Loucy (cell line): ENCODE measurements at regions not wholly inside any gene's neighbourhood (a gene's known extent, or its start where the extent isn't known, plus 50 kb on each side); places are given as distances from the start of the nearest gene placed in this dataset.

Experiments
- H2AFZ ChIP-seq: fragments of 200-600 bp; sonication (generic); 2 replicates; pipeline ENCODE4 v1.6.0; 2016; ENCODE audit warnings: antibody characterized with exemption, mild to moderate bottlenecking, low read length, moderate library complexity
- H3F3A ChIP-seq: fragments of 200-600 bp; 2 replicates; pipeline ENCODE4 v1.6.0; 2016; ENCODE audit warnings: antibody characterized with exemption, low read depth, mild to moderate bottlenecking
- H3K27me3 ChIP-seq: fragments of 200-600 bp; sonication (generic); 2 replicates; pipeline ENCODE4 v1.6.1; 2014; ENCODE audit warnings: low read length, mild to moderate bottlenecking; ENCODE audit not compliant: insufficient read depth, poor library complexity, severe bottlenecking
- H3K36me3 ChIP-seq: fragments of 200-600 bp; sonication (generic); 2 replicates; pipeline ENCODE4 v1.6.1; 2016; ENCODE audit warnings: low read length; ENCODE audit not compliant: insufficient read depth
- H3K4me1 ChIP-seq: fragments of 200-600 bp; sonication (generic); 2 replicates; pipeline ENCODE4 v1.5.1; 2014; ENCODE audit warnings: low read length, mild to moderate bottlenecking; ENCODE audit not compliant: insufficient read depth, poor library complexity, severe bottlenecking
- H3K4me2 ChIP-seq: fragments of 200-600 bp; sonication (generic); 2 replicates; pipeline ENCODE4 v1.6.0; 2014; ENCODE audit warnings: antibody characterized with exemption, low read length, low read depth, mild to moderate bottlenecking; ENCODE audit not compliant: poor library complexity, severe bottlenecking
- H3K4me3 ChIP-seq: fragments of 200-600 bp; sonication (generic); 2 replicates; pipeline ENCODE4 v1.5.1; 2014; ENCODE audit warnings: low read length, mild to moderate bottlenecking, mixed read lengths; ENCODE audit not compliant: poor library complexity, severe bottlenecking
- H3K79me2 ChIP-seq: fragments of 200-600 bp; sonication (generic); 2 replicates; pipeline ENCODE4 v1.6.1; 2014; ENCODE audit warnings: low read length; ENCODE audit not compliant: insufficient read depth
- H3K9ac ChIP-seq: fragments of 200-600 bp; sonication (generic); 2 replicates; pipeline ENCODE4 v1.6.0; 2014; ENCODE audit warnings: mild to moderate bottlenecking, low read depth, low read length, moderate library complexity; ENCODE audit not compliant: poor library complexity, severe bottlenecking
- H3K9me2 ChIP-seq: fragments of 200-600 bp; sonication (generic); replicated peaks from 2 replicates; pipeline ENCODE4 v1.6.1; 2016; ENCODE audit warnings: low read depth, low read length, mixed read lengths
- H3K9me3 ChIP-seq: fragments of 200-600 bp; sonication (generic); 2 replicates; pipeline ENCODE4 v1.6.1; 2014; ENCODE audit warnings: mild to moderate bottlenecking, antibody characterized with exemption, low read length, low read depth; ENCODE audit not compliant: insufficient read depth
- H4K20me1 ChIP-seq: fragments of 200-600 bp; sonication (generic); 2 replicates; pipeline ENCODE4 v1.6.0; 2014; ENCODE audit warnings: antibody characterized with exemption, low read length, mild to moderate bottlenecking; ENCODE audit not compliant: insufficient read depth, poor library complexity, severe bottlenecking
- EZH2phosphoT487 ChIP-seq: fragments of 200-600 bp; IDR thresholded peaks from 2 replicates; pipeline ENCODE4 v1.6.1; 2018; ENCODE audit warnings: antibody characterized with exemption, mild to moderate bottlenecking, moderate library complexity, borderline replicate concordance
- TF ChIP-seq, protein P1 (sequence below): fragments of 200-600 bp; sonication (generic); conservative IDR thresholded peaks from 2 replicates; pipeline ENCODE4 v1.5.1; 2014; ENCODE audit warnings: mild to moderate bottlenecking, antibody characterized with exemption, low read length

- H3K27me3 ChIP-seq, result no peaks in the 10 kb centered on the region
- no peak overlapping the region for H2AFZ ChIP-seq
- no peaks in the 10 kb centered on the region for H4K20me1 ChIP-seq
- no peaks in the 10 kb centered on the region for H3K9me2 ChIP-seq
- no peak overlapping the region for H3K9ac ChIP-seq
- H3K4me2 ChIP-seq, result no peak overlapping the region
- H3K36me3 ChIP-seq, result no peaks in the 10 kb centered on the region
- H3F3A ChIP-seq, result no peaks in the 10 kb centered on the region
- TF ChIP-seq, protein P1, sequence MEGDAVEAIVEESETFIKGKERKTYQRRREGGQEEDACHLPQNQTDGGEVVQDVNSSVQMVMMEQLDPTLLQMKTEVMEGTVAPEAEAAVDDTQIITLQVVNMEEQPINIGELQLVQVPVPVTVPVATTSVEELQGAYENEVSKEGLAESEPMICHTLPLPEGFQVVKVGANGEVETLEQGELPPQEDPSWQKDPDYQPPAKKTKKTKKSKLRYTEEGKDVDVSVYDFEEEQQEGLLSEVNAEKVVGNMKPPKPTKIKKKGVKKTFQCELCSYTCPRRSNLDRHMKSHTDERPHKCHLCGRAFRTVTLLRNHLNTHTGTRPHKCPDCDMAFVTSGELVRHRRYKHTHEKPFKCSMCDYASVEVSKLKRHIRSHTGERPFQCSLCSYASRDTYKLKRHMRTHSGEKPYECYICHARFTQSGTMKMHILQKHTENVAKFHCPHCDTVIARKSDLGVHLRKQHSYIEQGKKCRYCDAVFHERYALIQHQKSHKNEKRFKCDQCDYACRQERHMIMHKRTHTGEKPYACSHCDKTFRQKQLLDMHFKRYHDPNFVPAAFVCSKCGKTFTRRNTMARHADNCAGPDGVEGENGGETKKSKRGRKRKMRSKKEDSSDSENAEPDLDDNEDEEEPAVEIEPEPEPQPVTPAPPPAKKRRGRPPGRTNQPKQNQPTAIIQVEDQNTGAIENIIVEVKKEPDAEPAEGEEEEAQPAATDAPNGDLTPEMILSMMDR, result no peak
- TF ChIP-seq EZH2phosphoT487, result no peak
- H3K4me3 ChIP-seq, result no peak overlapping the region
- no peaks in the 10 kb centered on the region for H3K79me2 ChIP-seq
- H3K9me3 ChIP-seq, result no peaks in the 10 kb centered on the region
- H3K4me1 ChIP-seq, result no peaks in the 10 kb centered on the region
Measured at GRCh38 chr15:29377161-29377560, 107.5 kb upstream of the NSMCE3 start.

DNA sequence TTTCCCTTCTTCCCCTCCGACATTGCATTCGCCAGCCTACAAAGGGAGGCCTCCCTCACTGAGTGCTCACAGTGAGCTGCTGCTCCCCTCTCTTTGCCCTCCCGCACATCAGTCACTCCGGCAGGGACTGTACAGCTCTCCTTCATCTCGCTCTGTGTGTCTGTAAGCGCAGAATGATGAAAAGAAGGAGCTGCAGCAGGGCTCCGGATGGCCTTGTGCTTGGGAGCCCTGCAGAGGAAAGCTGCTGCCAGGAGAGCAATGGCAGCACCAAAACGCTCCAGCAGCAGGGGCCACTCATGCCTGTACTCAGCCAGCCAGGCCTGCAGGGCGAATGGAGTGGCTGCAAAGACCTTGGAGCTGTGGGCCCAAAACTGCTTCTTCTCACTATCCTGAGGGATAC is 107.0 kb upstream of the NSMCE3 start:
- H3K4me3 ChIP-seq, result no peak overlapping the region
- H3F3A ChIP-seq, result no peaks in the 10 kb centered on the region
- no peak overlapping the region for H2AFZ ChIP-seq
- no peaks in the 10 kb centered on the region for H4K20me1 ChIP-seq
- H3K4me2 ChIP-seq, result no peak overlapping the region
- TF ChIP-seq, protein P1, result no peak
- TF ChIP-seq EZH2phosphoT487, result no peak
- no peaks in the 10 kb centered on the region for H3K27me3 ChIP-seq
- no peak overlapping the region for H3K9ac ChIP-seq
- no peaks in the 10 kb centered on the region for H3K79me2 ChIP-seq
- H3K4me1 ChIP-seq, result no peaks in the 10 kb centered on the region
- H3K9me2 ChIP-seq, result no peaks in the 10 kb centered on the region
- H3K36me3 ChIP-seq, result no peaks in the 10 kb centered on the region
- no peaks in the 10 kb centered on the region for H3K9me3 ChIP-seq

DNA sequence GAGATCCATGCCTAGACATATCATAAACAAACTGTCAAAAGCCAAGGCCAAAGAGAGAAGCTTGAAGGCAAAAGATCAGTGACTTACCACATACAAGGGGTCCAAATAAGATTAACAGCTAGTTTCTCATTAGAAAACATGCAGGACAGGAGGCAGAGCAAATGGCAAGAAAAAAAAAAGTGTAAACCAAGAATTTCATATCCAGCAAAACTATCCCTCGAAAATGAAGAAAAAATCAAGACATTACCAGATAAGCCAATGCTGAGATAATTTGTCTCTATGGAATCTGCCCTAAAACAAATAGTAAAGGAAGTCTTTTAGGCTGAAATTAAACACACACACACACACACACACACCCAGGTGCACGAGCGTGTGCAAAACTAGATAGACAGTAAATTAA is 99.6 kb upstream of the NSMCE3 start:
- Histone ChIP-seq H2AFZ (no peak overlapping the region), H3K4me1 (no peaks in the 10 kb centered on the region), H4K20me1 (no peaks in the 10 kb centered on the region), H3K9me3 (peaks cover 12% of the 10 kb centered on the region; the same call in 1 of the 2 replicates), H3K36me3 (no peaks in the 10 kb centered on the region; the same call in 1 of the 2 replicates), H3K4me2 (no peak overlapping the region), H3K79me2 (no peaks in the 10 kb centered on the region), H3K9ac (no peak overlapping the region), H3K4me3 (no peak overlapping the region), H3K9me2 (no peaks in the 10 kb centered on the region), H3K27me3 (no peaks in the 10 kb centered on the region), H3F3A (no peaks in the 10 kb centered on the region)
- TF ChIP-seq, protein P1, result no peak
- no peak for TF ChIP-seq EZH2phosphoT487
